GM12878 (cell line): ENCODE measurements at regions not wholly inside any gene's neighbourhood (a gene's known extent, or its start where the extent isn't known, plus 50 kb on each side); places are given as distances from the start of the nearest gene placed in this dataset.

Experiments used
- ATAC-seq: fragments of 200-7000 bp; cut with Tn5 transposase; 3 replicates; pipeline ENCODE4 v1.9.1; 2020; ENCODE audit warnings: mild to moderate bottlenecking, moderate library complexity
- BruUV-seq: library from RNA; stranded (reverse); fragments of 400-500 nt; replicated peaks from 2 replicates; lab custom pipeline; 2021; lab: Mats Ljungman, UMichigan
- CTCF ChIA-PET: fragments of 300-600 bp; sonication (Branson Sonifier 250); formaldehyde crosslinking; extraction: SDS; loops from one replicate; lab custom pipeline; 2021; ENCODE audit warnings: inconsistent platforms; lab: Yijun Ruan, JAX
- POLR2A ChIA-PET: fragments of 350-600 bp; formaldehyde crosslinking; extraction: SDS; loops from one replicate; lab custom pipeline; 2021; ENCODE audit warnings: inconsistent platforms; lab: Charles Lee
- RAD21 ChIA-PET: fragments of 300-600 bp; sonication (Branson Sonifier 250); formaldehyde crosslinking; loops from one replicate; lab custom pipeline; 2023; ENCODE audit warnings: antibody characterized with exemption; ENCODE audit not compliant: unreplicated experiment; lab: Charles Lee
- SMC1A ChIA-PET: fragments of 300-600 bp; sonication (Branson Sonifier 250); formaldehyde crosslinking; loops from one replicate; lab custom pipeline; 2023; ENCODE audit not compliant: unreplicated experiment, uncharacterized antibody; lab: Charles Lee
- DNase-seq: peaks from one replicate; pipeline ENCODE4 v3.0.0-alpha.2; 2011; ENCODE audit warnings: low read depth, low spot score
- FAIRE-seq: peaks from 3 replicates; lab custom pipeline; 2011; peaks lifted over from hg19 to GRCh38; lab: Jason Lieb, UNC
- H2AFZ ChIP-seq: 2 replicates; pipeline ENCODE4 v1.6.0; 2011; ENCODE audit warnings: low read depth, low read length, control low read depth; ENCODE audit not compliant: control insufficient read depth
- H3K27ac ChIP-seq: 2 replicates; pipeline ENCODE4 v1.5.1; 2011; ENCODE audit warnings: control low read depth; ENCODE audit not compliant: control insufficient read depth, insufficient read depth
- H3K27me3 ChIP-seq, 2 experiments: replicated peaks in 1 of 2; 2 replicates each; pipeline versions ENCODE4 v1.6.0 to v1.6.1; 2011; ENCODE audit warnings: low read length in 1 of 2; ENCODE audit not compliant: control insufficient read depth in 2 of 2, insufficient read depth in 2 of 2
- H3K36me3 ChIP-seq, 2 experiments: 2 replicates each; pipeline ENCODE4 v1.5.1; 2011; ENCODE audit warnings: low read length in 1 of 2; ENCODE audit not compliant: control insufficient read depth in 2 of 2, insufficient read depth in 2 of 2
- H3K4me1 ChIP-seq: 2 replicates; pipeline ENCODE4 v1.6.1; 2011; ENCODE audit warnings: mild to moderate bottlenecking, low read length, moderate library complexity, mixed read lengths; ENCODE audit not compliant: control insufficient read depth, insufficient read depth
- H3K4me2 ChIP-seq: 2 replicates; pipeline ENCODE4 v1.6.0; 2011; ENCODE audit warnings: control low read depth; ENCODE audit not compliant: control insufficient read depth, insufficient read depth
- H3K4me3 ChIP-seq: fragments of 200-600 bp; sonication (generic); 2 replicates; pipeline ENCODE4 v1.5.1; 2016
- H3K79me2 ChIP-seq: 2 replicates; pipeline ENCODE4 v1.6.0; 2011; ENCODE audit warnings: low read length; ENCODE audit not compliant: control insufficient read depth, insufficient read depth
- H3K9ac ChIP-seq: 2 replicates; pipeline ENCODE4 v1.8.0; 2011; ENCODE audit warnings: low read length, control low read depth, mixed read lengths; ENCODE audit not compliant: control insufficient read depth, insufficient read depth
- H3K9me3 ChIP-seq: replicated peaks from 3 replicates; pipeline ENCODE4 v1.5.1; 2011; ENCODE audit warnings: mild to moderate bottlenecking, low read length; ENCODE audit not compliant: control insufficient read depth, insufficient read depth
- H4K20me1 ChIP-seq: 2 replicates; pipeline ENCODE4 v1.6.0; 2011; ENCODE audit not compliant: control insufficient read depth, insufficient read depth
- KDM1A ChIP-seq: fragments of 200-600 bp; sonication (generic); IDR thresholded peaks from 2 replicates; pipeline ENCODE4 v1.6.1; 2016; ENCODE audit warnings: borderline replicate concordance
- MTA2 ChIP-seq: fragments of 450-650 bp; IDR thresholded peaks from 2 replicates; pipeline ENCODE4 v1.6.1; 2016; ENCODE audit warnings: low read depth, mild to moderate bottlenecking, moderate library complexity
- PKNOX1 ChIP-seq: fragments of 450-650 bp; IDR thresholded peaks from 2 replicates; pipeline ENCODE4 v1.6.1; 2016; ENCODE audit warnings: mild to moderate bottlenecking
- POLR2AphosphoS2 ChIP-seq: IDR thresholded peaks from 2 replicates; pipeline ENCODE4 v1.6.1; 2011; ENCODE audit warnings: low read depth, mild to moderate bottlenecking, low read length, improper control_type of control experiment, moderate library complexity
- WGBS: methylation state at CpG from one replicate; pipeline ENCODE4 v1.1.6; 2016; ENCODE audit warnings: low lambda C conversion rate; ENCODE audit not compliant: insufficient replicate concordance, insufficient coverage; ENCODE audit errors: missing lambda C conversion rate; 5-methylcytosine and 5-hydroxymethylcytosine counted together
- in situ Hi-C: fragments of 300-500 bp; cut with MboI; formaldehyde crosslinking; loops from 9 replicates; pipeline ENCODE4 v1.14.3; 2018; ENCODE audit warnings: mixed read lengths
- intact Hi-C: fragments of 100-400 bp; cut with micrococcal nuclease; formaldehyde crosslinking; loops from one replicate; pipeline ENCODE4 v1.14.2; 2022; ENCODE audit not compliant: unreplicated experiment
- TF ChIP-seq, protein P1 (sequence below): IDR thresholded peaks from 2 replicates; pipeline ENCODE4 v1.6.1; 2012; ENCODE audit warnings: low read depth, low read length, improper control_type of control experiment

GRCh38 chr10:4034907-4035598, 250.0 kb upstream of the KLF6 start:
- CTCF ChIA-PET: interaction anchor here (1.0 kb wide), 1 partner anchor 10 kb away, joined by 3 read pairs; no protein-coding TSS in a partner anchor
- Histone ChIP-seq H3K36me3 (no peaks in the 10 kb centered on the region), H3K4me1 (peaks cover 24% of the 10 kb centered on the region), H3K27me3 (no peaks in the 10 kb centered on the region), H3K9ac (no peak overlapping the region), H2AFZ (peak overlapping the region; percentile 89), H3K79me2 (no peaks in the 10 kb centered on the region), H3K9me3 (no peaks in the 10 kb centered on the region), H4K20me1 (no peaks in the 10 kb centered on the region), H3K4me2 (peak overlapping the region; percentile 11), H3K27ac (no peak overlapping the region), H3K4me3 (no peak overlapping the region)
- FAIRE-seq: no peak
- POLR2A ChIA-PET: no interaction called here
- RAD21 ChIA-PET: no interaction called here
- in situ Hi-C loops: loop anchor here (5.0 kb wide), 1 partner anchor 253 kb away; no protein-coding TSS in a partner anchor
- BruUV-seq: no TSS peak
- no peak for TF ChIP-seq POLR2AphosphoS2
- TF ChIP-seq MTA2: no peak
- TF ChIP-seq, protein P1, sequence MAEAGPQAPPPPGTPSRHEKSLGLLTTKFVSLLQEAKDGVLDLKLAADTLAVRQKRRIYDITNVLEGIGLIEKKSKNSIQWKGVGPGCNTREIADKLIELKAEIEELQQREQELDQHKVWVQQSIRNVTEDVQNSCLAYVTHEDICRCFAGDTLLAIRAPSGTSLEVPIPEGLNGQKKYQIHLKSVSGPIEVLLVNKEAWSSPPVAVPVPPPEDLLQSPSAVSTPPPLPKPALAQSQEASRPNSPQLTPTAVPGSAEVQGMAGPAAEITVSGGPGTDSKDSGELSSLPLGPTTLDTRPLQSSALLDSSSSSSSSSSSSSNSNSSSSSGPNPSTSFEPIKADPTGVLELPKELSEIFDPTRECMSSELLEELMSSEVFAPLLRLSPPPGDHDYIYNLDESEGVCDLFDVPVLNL: no peak
- peak; percentile 25; the same call in 1 of the 2 replicates for TF ChIP-seq PKNOX1
- TF ChIP-seq KDM1A: no peak
- DNase-seq: no peak
- ATAC-seq: 0 out of 3 replicates have a peak, but pooled peaks have one; percentile 21
- 41% methylated on average over 15 of the region's 15 CpGs for WGBS
- intact Hi-C loops: loop anchor here (10.0 kb wide), 1 partner anchor 250 kb away; the partner anchor contains the start of gene KLF6
- SMC1A ChIA-PET: interaction anchor here (0.6 to 2.4 kb wide), 4 partner anchors 11 to 161 kb away, joined by 3 to 11 read pairs (median 4); no protein-coding TSS in a partner anchor
